ENCODE measurements at regions not wholly inside any gene's neighbourhood (a gene's known extent, or its start where the extent isn't known, plus 50 kb on each side); places are given as distances from the start of the nearest gene placed in this dataset.
"Not testable (repeated sequence)": the region's sequence is repeated elsewhere in the genome, so short reads cannot be mapped to it uniquely, and the experiment has no call there.

- DNase-seq (ENCODE audit: low read depth): no peak
- no peak overlapping the region for H3K4me3 ChIP-seq (ENCODE audit: low read length)
- TF ChIP-seq, protein P1, sequence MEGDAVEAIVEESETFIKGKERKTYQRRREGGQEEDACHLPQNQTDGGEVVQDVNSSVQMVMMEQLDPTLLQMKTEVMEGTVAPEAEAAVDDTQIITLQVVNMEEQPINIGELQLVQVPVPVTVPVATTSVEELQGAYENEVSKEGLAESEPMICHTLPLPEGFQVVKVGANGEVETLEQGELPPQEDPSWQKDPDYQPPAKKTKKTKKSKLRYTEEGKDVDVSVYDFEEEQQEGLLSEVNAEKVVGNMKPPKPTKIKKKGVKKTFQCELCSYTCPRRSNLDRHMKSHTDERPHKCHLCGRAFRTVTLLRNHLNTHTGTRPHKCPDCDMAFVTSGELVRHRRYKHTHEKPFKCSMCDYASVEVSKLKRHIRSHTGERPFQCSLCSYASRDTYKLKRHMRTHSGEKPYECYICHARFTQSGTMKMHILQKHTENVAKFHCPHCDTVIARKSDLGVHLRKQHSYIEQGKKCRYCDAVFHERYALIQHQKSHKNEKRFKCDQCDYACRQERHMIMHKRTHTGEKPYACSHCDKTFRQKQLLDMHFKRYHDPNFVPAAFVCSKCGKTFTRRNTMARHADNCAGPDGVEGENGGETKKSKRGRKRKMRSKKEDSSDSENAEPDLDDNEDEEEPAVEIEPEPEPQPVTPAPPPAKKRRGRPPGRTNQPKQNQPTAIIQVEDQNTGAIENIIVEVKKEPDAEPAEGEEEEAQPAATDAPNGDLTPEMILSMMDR (conservative IDR thresholded peaks at IDR 0.05; ENCODE audit: low read length): no peak
Observed at GRCh38 chr12:131574395-131574771, 136.5 kb upstream of the SFSWAP start.

DNA sequence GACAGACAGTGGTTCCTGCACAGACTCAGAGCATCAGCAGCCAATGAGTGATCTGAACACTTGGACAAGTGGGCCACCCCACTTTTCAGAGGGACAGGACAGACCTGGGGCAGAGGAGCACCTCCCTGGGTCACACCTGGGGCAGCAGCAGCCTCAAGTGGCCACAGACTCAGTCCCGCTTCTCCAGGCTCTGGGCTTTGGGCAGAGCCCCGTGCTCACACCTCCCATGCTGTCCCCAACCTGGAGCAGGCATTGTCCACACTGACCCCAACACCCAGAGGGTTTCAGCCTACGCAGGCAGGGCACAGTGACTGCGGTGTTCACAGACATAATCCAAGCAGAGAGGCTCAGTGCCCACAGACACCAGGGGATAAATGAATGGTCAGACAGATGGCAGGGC is 135.5 kb upstream of the SFSWAP start:
- no peak for DNase-seq (ENCODE audit: low read depth)
- no peak overlapping the region for H3K4me3 ChIP-seq (ENCODE audit: low read length)
- TF ChIP-seq, protein P1 (conservative IDR thresholded peaks at IDR 0.05; ENCODE audit: low read length): no peak

DNA sequence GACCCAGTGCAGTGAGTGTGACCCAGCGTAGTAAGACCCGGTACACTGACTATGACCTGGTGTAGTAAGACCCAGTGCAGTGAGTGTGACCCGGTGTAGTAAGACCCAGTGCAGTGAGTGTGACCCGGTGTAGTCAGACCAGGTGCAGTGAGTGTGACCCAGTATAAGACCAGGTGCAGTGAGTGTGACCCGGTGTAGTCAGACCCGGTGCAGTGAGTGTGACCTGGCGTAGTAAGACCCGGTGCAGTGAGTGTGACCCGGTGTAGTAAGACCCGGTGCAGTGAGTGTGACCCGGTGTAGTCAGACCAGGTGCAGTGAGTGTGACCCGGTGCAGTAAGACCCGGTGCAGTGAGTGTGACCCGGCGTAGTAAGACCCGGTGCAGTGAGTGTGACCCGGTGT is 134.2 kb upstream of the SFSWAP start:
- not testable (repeated sequence) for H3K4me3 ChIP-seq (ENCODE audit: low read length); DNase-seq (ENCODE audit: low read depth)

DNA sequence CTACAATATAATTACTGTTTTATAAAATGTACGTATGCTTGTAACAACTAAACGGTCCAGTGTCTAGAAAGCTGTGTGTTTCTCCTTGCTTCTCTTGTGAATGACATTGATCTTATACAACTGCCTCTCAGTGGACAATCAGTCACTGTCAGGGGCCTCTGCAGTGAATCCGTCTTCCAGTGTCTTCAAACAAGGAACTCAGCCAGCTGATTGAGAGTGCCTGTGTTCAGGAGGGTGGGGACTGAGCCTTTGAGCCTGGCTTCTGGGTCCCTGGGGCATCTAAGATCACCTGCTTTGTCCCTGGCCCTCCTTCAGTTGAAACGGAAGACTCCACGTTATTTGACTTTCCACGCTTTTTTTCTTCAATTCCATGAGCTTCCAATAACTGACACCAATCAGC is 133.1 kb upstream of the SFSWAP start:
- no peak for DNase-seq (ENCODE audit: low read depth)

DNA sequence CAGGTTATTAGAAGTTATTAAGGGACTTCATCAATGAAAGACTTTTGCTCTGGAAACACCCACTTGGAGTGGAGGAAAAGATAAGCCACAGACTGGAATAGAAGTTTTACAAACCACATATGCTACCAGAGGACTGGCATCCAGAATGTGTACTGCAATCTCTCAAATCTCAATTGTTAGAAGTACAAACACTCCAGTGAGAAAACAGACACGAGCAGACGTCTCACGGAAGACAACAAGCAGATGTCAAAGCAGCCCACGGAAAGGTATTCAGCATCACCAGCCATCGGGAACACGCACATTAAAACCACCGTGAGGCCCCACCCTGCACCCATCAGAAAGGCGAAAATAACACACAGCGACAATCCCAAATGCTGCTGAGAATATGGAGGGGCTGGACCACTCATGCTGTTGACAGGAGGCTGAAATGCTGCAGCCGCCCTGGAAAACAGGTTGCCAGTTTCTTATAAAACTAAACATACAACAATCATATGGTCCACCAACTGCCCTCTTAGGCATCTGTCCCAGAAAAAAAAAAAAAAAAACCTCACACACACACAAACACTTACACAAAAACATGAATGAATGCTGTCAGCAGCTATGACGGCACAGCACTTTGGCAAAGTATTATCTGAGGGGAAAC is 131.9 kb upstream of the SFSWAP start:
- TF ChIP-seq, protein P1 (conservative IDR thresholded peaks at IDR 0.05; ENCODE audit: low read length): no peak
- no peak overlapping the region for H3K4me3 ChIP-seq (ENCODE audit: low read length)
- no peak for DNase-seq (ENCODE audit: low read depth)

More for the DNA sequence above, 133.1 kb upstream of the SFSWAP start:
- TF ChIP-seq, protein P1 (conservative IDR thresholded peaks at IDR 0.05; ENCODE audit: low read length): no peak
- no peak overlapping the region for H3K4me3 ChIP-seq (ENCODE audit: low read length)

GRCh38 chr12:131583090-131583712 is 127.7 kb upstream of the SFSWAP start:
- no peak overlapping the region for H3K4me3 ChIP-seq (ENCODE audit: low read length)
- no peak for DNase-seq (ENCODE audit: low read depth)
- TF ChIP-seq, protein P1 (conservative IDR thresholded peaks at IDR 0.05; ENCODE audit: low read length): no peak

DNA sequence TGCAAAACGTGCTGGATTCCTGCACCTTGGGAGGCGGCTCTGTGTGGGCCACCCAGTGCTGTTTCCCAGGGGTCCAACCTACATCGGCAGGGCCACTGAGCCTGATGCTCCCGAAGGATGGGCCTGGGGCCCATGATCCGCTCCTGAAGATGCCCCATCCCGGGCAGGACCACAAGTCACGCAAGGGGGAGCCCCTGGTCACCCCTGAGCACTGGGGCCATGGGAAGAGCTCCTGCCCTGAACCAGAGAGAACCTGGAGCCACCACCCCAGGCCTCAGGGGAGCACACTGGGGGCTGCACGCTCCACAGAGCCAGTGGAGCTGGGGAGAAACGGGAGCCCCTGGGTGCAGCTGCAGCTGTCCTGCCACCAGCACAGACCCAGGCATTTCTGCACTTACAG is 124.6 kb upstream of the SFSWAP start:
- TF ChIP-seq, protein P1 (conservative IDR thresholded peaks at IDR 0.05; ENCODE audit: low read length): no peak
- no peak overlapping the region for H3K4me3 ChIP-seq (ENCODE audit: low read length)
- DNase-seq (ENCODE audit: low read depth): no peak

All from AG10803 (cell line).